ENCODE measurements at regions not wholly inside any gene's neighbourhood (a gene's known extent, or its start where the extent isn't known, plus 50 kb on each side); places are given as distances from the start of the nearest gene placed in this dataset.

DNA sequence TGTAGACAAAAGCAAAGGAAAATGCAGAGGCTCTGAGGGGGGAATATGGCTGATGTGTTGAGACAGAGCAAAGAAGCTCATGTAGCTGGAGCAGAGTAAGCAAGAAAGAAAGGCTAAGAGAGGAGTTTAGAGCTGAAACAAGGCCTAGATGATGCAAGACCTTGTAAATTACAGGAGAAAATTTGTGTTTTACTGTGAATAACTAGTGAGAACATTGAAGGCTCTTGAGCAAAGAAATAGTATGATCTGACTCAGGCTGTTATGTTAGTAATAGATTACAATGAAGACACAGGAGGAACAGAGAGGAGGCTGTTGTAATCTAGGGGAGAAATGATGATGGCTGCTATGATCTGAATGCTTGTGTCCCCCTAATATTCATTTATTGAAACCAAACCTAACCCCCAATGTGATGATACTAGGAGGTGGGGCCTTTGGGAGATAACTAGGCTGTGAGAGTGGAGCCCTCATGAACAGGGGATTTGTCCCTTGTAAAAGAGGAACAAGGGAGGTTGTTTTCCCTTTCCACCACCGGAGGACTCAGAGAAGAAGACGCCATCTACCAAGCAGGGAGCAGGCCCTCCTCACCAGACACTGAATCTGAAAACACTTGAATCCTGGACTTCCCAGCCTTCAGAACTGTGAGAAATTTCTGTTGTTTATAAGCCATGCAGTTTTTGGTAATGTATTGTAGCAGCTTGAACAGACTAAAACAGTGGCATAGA lies 394.9 kb downstream of the HTR7 start:
- H3K27ac ChIP-seq: no peak overlapping the region
- 80% methylated on average over 1 of the region's 2 CpGs for WGBS (ENCODE audit: insufficient coverage, low coverage, low lambda C conversion rate, missing lambda C conversion rate)
- no peaks in the 10 kb centered on the region for H3K36me3 ChIP-seq
- H3K27me3 ChIP-seq: no peaks in the 10 kb centered on the region
- intact Hi-C loops (cut with DNase I): no loop called here
- TF ChIP-seq, protein P1, sequence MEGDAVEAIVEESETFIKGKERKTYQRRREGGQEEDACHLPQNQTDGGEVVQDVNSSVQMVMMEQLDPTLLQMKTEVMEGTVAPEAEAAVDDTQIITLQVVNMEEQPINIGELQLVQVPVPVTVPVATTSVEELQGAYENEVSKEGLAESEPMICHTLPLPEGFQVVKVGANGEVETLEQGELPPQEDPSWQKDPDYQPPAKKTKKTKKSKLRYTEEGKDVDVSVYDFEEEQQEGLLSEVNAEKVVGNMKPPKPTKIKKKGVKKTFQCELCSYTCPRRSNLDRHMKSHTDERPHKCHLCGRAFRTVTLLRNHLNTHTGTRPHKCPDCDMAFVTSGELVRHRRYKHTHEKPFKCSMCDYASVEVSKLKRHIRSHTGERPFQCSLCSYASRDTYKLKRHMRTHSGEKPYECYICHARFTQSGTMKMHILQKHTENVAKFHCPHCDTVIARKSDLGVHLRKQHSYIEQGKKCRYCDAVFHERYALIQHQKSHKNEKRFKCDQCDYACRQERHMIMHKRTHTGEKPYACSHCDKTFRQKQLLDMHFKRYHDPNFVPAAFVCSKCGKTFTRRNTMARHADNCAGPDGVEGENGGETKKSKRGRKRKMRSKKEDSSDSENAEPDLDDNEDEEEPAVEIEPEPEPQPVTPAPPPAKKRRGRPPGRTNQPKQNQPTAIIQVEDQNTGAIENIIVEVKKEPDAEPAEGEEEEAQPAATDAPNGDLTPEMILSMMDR (IDR thresholded peaks at IDR 0.05): no peak
- TF ChIP-seq POLR2A (IDR thresholded peaks at IDR 0.05): no peak
- no peaks in the 10 kb centered on the region for H3K4me1 ChIP-seq
- no peak overlapping the region for H3K4me3 ChIP-seq
- H3K9me3 ChIP-seq: no peaks in the 10 kb centered on the region
- no peak for ATAC-seq
- no peak for DNase-seq

DNA sequence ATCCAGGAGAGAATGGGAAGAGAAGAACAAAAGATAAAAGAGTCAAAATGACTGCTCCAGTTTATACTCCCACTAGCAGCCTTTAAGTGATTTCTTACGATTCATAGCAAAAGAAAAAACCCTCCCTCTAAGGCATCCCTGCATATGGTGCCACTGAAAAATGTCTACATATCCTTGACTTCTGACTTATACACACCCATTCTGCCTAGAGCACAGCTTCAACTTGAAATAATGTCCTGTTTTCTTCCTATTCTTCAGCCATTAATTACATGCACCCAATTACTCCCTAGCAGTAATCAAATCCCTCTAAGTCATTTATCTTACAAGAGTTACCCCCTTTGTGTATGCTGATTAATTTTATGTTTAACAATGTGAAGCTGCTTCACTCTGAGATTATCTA lies 393.5 kb downstream of the HTR7 start:
- TF ChIP-seq, protein P1 (IDR thresholded peaks at IDR 0.05): no peak
- TF ChIP-seq POLR2A (IDR thresholded peaks at IDR 0.05): no peak
- ATAC-seq (no peak), DNase-seq (no peak)
- no peak overlapping the region for H3K4me3 ChIP-seq
- H3K27ac ChIP-seq: no peak overlapping the region
- H3K4me1 ChIP-seq: no peaks in the 10 kb centered on the region
- WGBS (ENCODE audit: insufficient coverage, low coverage, low lambda C conversion rate, missing lambda C conversion rate): 56% methylated on average over 1 of the region's 1 CpG
- intact Hi-C loops (cut with DNase I): no loop called here
- no peaks in the 10 kb centered on the region for H3K36me3 ChIP-seq
- no peaks in the 10 kb centered on the region for H3K9me3 ChIP-seq
- no peaks in the 10 kb centered on the region for H3K27me3 ChIP-seq

GRCh38 chr10:90470966-90471365 lies 386.9 kb downstream of the HTR7 start:
- intact Hi-C loops (cut with DNase I): no loop called here
- H3K27ac ChIP-seq: no peak overlapping the region
- WGBS (ENCODE audit: insufficient coverage, low coverage, low lambda C conversion rate, missing lambda C conversion rate): 57% methylated on average over 1 of the region's 1 CpG
- DNase-seq (no peak), ATAC-seq (peak in 1 of 4 donors; percentile 36)
- H3K36me3 ChIP-seq: no peaks in the 10 kb centered on the region
- no peak for TF ChIP-seq POLR2A (IDR thresholded peaks at IDR 0.05)
- TF ChIP-seq, protein P1 (IDR thresholded peaks at IDR 0.05): no peak
- no peaks in the 10 kb centered on the region for H3K9me3 ChIP-seq
- H3K4me3 ChIP-seq: no peak overlapping the region
- H3K4me1 ChIP-seq: no peaks in the 10 kb centered on the region
- H3K27me3 ChIP-seq: no peaks in the 10 kb centered on the region

DNA sequence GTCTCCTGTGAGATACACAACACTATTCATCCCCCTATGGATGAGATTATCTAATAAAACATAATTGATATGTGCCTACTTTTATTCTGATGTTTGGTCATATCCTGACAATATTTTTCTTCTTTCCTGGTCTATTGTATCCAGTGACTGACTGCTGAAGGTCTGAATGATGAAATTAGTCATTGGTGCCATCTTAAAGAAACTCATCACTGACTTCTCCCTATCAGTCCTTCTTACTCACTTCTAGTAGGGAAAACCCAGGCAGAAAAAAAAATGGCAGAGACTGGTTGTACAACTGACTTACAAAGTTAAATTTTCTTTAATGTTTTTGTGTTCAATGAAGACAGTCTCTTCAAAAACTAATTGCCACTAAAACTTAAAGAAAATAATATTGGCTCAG lies 377.4 kb downstream of the HTR7 start:
- H3K27me3 ChIP-seq: no peaks in the 10 kb centered on the region
- ATAC-seq (no peak), DNase-seq (no peak)
- no peak overlapping the region for H3K27ac ChIP-seq
- no peaks in the 10 kb centered on the region for H3K9me3 ChIP-seq
- H3K4me3 ChIP-seq: no peak overlapping the region
- TF ChIP-seq, protein P1 (IDR thresholded peaks at IDR 0.05): no peak
- no peak for TF ChIP-seq POLR2A (IDR thresholded peaks at IDR 0.05)
- H3K36me3 ChIP-seq: no peaks in the 10 kb centered on the region
- H3K4me1 ChIP-seq: no peaks in the 10 kb centered on the region
- intact Hi-C loops (cut with DNase I): no loop called here
